Bronchial epithelial cell (primary cell): ENCODE measurements at regions not wholly inside any gene's neighbourhood (a gene's known extent, or its start where the extent isn't known, plus 50 kb on each side); places are given as distances from the start of the nearest gene placed in this dataset.
"Not testable (repeated sequence)": the region's sequence is repeated elsewhere in the genome, so short reads cannot be mapped to it uniquely, and the experiment has no call there.

ENCODE experiments used
- DNase-seq: peaks from one replicate; pipeline ENCODE4 v3.0.0-alpha.2; 2010; ENCODE audit warnings: low read depth
- FAIRE-seq: peaks from 2 replicates; lab custom pipeline; 2011; peaks lifted over from hg19 to GRCh38; lab: Jason Lieb, UNC
- H3K27me3 ChIP-seq: 2 replicates; pipeline ENCODE4 v1.5.1; 2011; ENCODE audit warnings: low read length; ENCODE audit not compliant: control insufficient read depth, insufficient read depth
- H3K36me3 ChIP-seq: 2 replicates; pipeline ENCODE4 v1.5.1; 2011; ENCODE audit warnings: low read length; ENCODE audit not compliant: control insufficient read depth, insufficient read depth
- H3K4me3 ChIP-seq: 2 replicates; pipeline ENCODE4 v1.5.1; 2011; ENCODE audit warnings: mild to moderate bottlenecking, low read depth, low read length, control low read depth
- TF ChIP-seq, protein P1 (sequence below): IDR thresholded peaks from 2 replicates; pipeline ENCODE4 v1.5.1; 2011; ENCODE audit warnings: mild to moderate bottlenecking, moderate library complexity, low read length, control low read depth, inconsistent platforms; ENCODE audit not compliant: insufficient read depth, severe bottlenecking

GRCh38 chr9:90180381-90180780, 462.2 kb downstream of the DIRAS2 start:
- no peak overlapping the region for H3K4me3 ChIP-seq
- TF ChIP-seq, protein P1, sequence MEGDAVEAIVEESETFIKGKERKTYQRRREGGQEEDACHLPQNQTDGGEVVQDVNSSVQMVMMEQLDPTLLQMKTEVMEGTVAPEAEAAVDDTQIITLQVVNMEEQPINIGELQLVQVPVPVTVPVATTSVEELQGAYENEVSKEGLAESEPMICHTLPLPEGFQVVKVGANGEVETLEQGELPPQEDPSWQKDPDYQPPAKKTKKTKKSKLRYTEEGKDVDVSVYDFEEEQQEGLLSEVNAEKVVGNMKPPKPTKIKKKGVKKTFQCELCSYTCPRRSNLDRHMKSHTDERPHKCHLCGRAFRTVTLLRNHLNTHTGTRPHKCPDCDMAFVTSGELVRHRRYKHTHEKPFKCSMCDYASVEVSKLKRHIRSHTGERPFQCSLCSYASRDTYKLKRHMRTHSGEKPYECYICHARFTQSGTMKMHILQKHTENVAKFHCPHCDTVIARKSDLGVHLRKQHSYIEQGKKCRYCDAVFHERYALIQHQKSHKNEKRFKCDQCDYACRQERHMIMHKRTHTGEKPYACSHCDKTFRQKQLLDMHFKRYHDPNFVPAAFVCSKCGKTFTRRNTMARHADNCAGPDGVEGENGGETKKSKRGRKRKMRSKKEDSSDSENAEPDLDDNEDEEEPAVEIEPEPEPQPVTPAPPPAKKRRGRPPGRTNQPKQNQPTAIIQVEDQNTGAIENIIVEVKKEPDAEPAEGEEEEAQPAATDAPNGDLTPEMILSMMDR, result no peak
- FAIRE-seq, result no peak
- DNase-seq, result no peak
- no peaks in the 10 kb centered on the region for H3K27me3 ChIP-seq
- no peaks in the 10 kb centered on the region for H3K36me3 ChIP-seq

DNA sequence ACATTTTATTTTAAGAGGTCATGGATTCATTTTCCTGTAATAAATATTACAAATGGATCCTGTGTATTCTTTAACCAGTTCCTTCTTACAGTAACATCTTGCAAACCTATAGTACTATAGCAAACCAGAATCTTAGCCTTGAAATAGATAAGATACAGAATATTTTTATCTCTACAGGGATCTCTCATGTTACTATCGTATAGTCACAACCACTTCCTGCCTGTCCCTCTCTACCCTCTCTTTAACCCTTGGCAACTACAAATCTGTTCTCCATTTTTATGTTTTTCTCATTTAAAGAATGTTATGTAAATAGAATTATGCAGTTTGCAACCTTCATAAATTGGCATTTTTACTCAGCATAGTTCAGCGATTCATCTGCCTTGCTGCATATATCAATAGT, 454.0 kb downstream of the DIRAS2 start:
- no peaks in the 10 kb centered on the region for H3K27me3 ChIP-seq
- H3K36me3 ChIP-seq, result no peaks in the 10 kb centered on the region
- no peak overlapping the region for H3K4me3 ChIP-seq
- TF ChIP-seq, protein P1, result no peak
- no peak for DNase-seq
- no peak for FAIRE-seq

DNA sequence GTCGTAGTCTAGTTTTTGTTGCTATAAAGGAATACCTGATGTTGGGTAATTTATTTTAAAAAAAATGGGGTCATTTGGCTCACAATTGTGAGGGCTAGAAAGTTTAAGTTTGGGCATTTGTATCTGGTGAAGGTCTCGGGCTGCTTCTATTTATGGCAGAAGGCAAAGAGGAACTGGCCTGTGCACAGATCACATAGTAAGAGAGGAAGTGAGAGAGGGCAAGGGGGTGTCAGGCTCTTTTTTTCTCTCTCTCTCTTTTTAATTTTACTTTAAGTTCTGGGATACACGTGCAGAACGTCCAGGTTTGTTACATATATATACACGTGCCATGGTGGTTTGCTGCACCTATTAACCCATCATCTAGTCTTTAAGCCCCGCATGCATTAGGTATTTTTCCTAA, 453.3 kb downstream of the DIRAS2 start:
- FAIRE-seq (no peak), DNase-seq (no peak)
- H3K27me3 ChIP-seq, result no peaks in the 10 kb centered on the region
- TF ChIP-seq, protein P1, result no peak
- H3K36me3 ChIP-seq, result no peaks in the 10 kb centered on the region
- H3K4me3 ChIP-seq, result no peak overlapping the region

DNA sequence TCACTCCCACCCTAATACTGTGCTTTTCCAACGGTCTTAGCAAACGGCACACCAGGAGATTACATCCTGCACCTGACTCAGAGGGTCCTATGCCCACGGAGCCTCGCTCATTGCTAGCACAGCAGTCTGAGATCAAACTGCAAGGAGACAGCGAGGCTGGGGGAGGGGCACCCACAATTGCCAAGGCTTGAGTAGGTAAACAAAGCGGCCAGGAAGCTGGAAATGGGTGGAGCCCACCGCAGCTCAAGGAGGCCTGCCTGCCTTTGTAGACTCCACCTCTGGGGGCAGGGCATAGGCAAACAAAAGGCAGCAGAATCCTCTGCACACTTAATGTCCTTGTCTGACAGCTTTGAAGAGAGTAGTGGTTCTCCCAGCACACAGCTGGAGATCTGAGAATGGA, 450.2 kb downstream of the DIRAS2 start:
- H3K36me3 ChIP-seq, FAIRE-seq, DNase-seq, H3K4me3 ChIP-seq, H3K27me3 ChIP-seq: not testable (repeated sequence)

- no peaks in the 10 kb centered on the region for H3K36me3 ChIP-seq
- TF ChIP-seq, protein P1, result no peak
- H3K4me3 ChIP-seq, result no peak overlapping the region
- DNase-seq (no peak), FAIRE-seq (no peak)
- no peaks in the 10 kb centered on the region for H3K27me3 ChIP-seq
Measured at GRCh38 chr9:90198956-90199355, 443.7 kb downstream of the DIRAS2 start.

DNA sequence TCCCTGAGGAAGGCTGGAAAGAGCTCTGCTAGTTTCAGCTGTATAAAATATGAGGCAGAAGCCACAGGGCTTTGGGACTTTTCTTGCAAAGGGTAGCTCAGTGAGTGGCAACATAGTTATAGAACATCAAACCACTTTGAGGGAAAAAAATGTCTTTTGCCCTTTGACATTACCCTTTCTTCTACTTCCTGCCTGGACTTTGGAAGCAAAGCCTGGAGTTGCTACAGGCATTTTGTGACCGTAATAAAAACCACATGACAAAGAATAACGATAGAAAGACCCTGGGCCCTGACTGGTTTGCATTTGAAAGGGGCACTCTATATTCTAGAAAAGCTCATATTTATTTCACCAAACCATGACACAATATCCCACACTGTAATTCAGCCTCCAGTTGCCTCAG, 440.9 kb downstream of the DIRAS2 start:
- FAIRE-seq, result no peak
- Histone ChIP-seq H3K4me3 (no peak overlapping the region), H3K36me3 (no peaks in the 10 kb centered on the region)

More for the DNA sequence above, 440.9 kb downstream of the DIRAS2 start:
- TF ChIP-seq, protein P1, result no peak
- DNase-seq, result no peak
- no peaks in the 10 kb centered on the region for H3K27me3 ChIP-seq
